OCI-M1 (cell line): ENCODE measurements at regions not wholly inside any gene's neighbourhood (a gene's known extent, or its start where the extent isn't known, plus 50 kb on each side); places are given as distances from the start of the nearest gene placed in this dataset.

Experiments used
- DNase-seq: peaks from one replicate; lab custom pipeline; 2025; lab: John Stamatoyannopoulos, UW

- no peak for DNase-seq
Observed at GRCh38 chr6:1515280-1515679, 94.4 kb upstream of the FOXC1 start.

GRCh38 chr6:1515781-1516180 lies 93.9 kb upstream of the FOXC1 start:
- no peak for DNase-seq

GRCh38 chr6:1516742-1517520 lies 92.8 kb upstream of the FOXC1 start:
- no peak for DNase-seq

GRCh38 chr6:1518855-1519254 lies 90.9 kb upstream of the FOXC1 start:
- no peak for DNase-seq

GRCh38 chr6:1519597-1519996 lies 90.1 kb upstream of the FOXC1 start:
- DNase-seq = no peak

GRCh38 chr6:1522779-1523178 lies 86.9 kb upstream of the FOXC1 start:
- no peak for DNase-seq

GRCh38 chr6:1524040-1524480 lies 85.7 kb upstream of the FOXC1 start:
- DNase-seq = no peak

- DNase-seq = no peak
Observed at GRCh38 chr6:1525364-1526038, 84.2 kb upstream of the FOXC1 start.

GRCh38 chr6:1526398-1527072 lies 83.2 kb upstream of the FOXC1 start:
- no peak for DNase-seq

- DNase-seq = no peak
Observed at GRCh38 chr6:1527073-1527457, 82.7 kb upstream of the FOXC1 start.

GRCh38 chr6:1535295-1535694 lies 74.4 kb upstream of the FOXC1 start:
- no peak for DNase-seq

GRCh38 chr6:1536526-1537429 lies 72.9 kb upstream of the FOXC1 start:
- no peak for DNase-seq

GRCh38 chr6:1538369-1538768 lies 71.3 kb upstream of the FOXC1 start:
- no peak for DNase-seq

- DNase-seq = no peak
Observed at GRCh38 chr6:1538810-1539478, 70.8 kb upstream of the FOXC1 start.

- no peak for DNase-seq
Observed at GRCh38 chr6:1540864-1541521, 68.7 kb upstream of the FOXC1 start.

- no peak for DNase-seq
Observed at GRCh38 chr6:1542335-1542734, 67.4 kb upstream of the FOXC1 start.

GRCh38 chr6:1542764-1543163 lies 67.0 kb upstream of the FOXC1 start:
- DNase-seq = no peak

- DNase-seq = no peak
Observed at GRCh38 chr6:1544000-1544399, 65.7 kb upstream of the FOXC1 start.

- no peak for DNase-seq
Observed at GRCh38 chr6:1544603-1545002, 65.1 kb upstream of the FOXC1 start.

GRCh38 chr6:1545654-1546053 lies 64.1 kb upstream of the FOXC1 start:
- no peak for DNase-seq

- no peak for DNase-seq
Observed at GRCh38 chr6:1547785-1548184, 61.9 kb upstream of the FOXC1 start.
